PC-9 (cell line): ENCODE measurements at regions not wholly inside any gene's neighbourhood (a gene's known extent, or its start where the extent isn't known, plus 50 kb on each side); places are given as distances from the start of the nearest gene placed in this dataset.

Source experiments
- BruUV-seq: library from RNA; stranded (reverse); fragments of 400-500 nt; replicated peaks from 2 replicates; lab custom pipeline; 2021; lab: Mats Ljungman, UMichigan
- CTCF ChIA-PET: fragments of 300-600 bp; sonication (Branson Sonifier 250); formaldehyde crosslinking; loops from one replicate; lab custom pipeline; 2022; ENCODE audit warnings: antibody characterized with exemption; lab: Charles Lee
- POLR2A ChIA-PET: fragments of 300-600 bp; sonication (Branson Sonifier 250); formaldehyde crosslinking; loops from one replicate; lab custom pipeline; 2022; ENCODE audit warnings: antibody characterized with exemption; ENCODE audit not compliant: unreplicated experiment; lab: Charles Lee
- DNase-seq, 2 experiments: peaks; one replicate each; pipeline versions ENCODE4 v3.0.0 to v3.0.0-alpha.2; 2015 to 2022; ENCODE audit warnings: mixed read lengths in 1 of 2
- H2AFZ ChIP-seq: fragments of 200-600 bp; sonication (generic); 2 replicates; pipeline ENCODE4 v1.8.1; 2017; ENCODE audit warnings: antibody characterized with exemption
- H3F3A ChIP-seq: fragments of 200-600 bp; sonication (generic); 2 replicates; pipeline ENCODE4 v1.8.1; 2017; ENCODE audit warnings: antibody characterized with exemption, mild to moderate bottlenecking, low read depth; ENCODE audit not compliant: insufficient read depth
- H3K27ac ChIP-seq: fragments of 200-600 bp; sonication (generic); 2 replicates; pipeline ENCODE4 v1.6.1; 2016; ENCODE audit warnings: mixed run types
- H3K27me3 ChIP-seq: fragments of 200-600 bp; sonication (generic); 2 replicates; pipeline ENCODE4 v1.6.1; 2016; ENCODE audit warnings: low read depth, mixed run types; ENCODE audit not compliant: insufficient read depth
- H3K36me3 ChIP-seq: fragments of 200-600 bp; sonication (generic); 2 replicates; pipeline ENCODE4 v1.6.1; 2016; ENCODE audit warnings: low read depth, mixed run types
- H3K4me1 ChIP-seq: fragments of 200-600 bp; sonication (generic); replicated peaks from 2 replicates; pipeline ENCODE4 v1.6.1; 2016; ENCODE audit warnings: mixed run types; ENCODE audit not compliant: insufficient read depth
- H3K4me2 ChIP-seq: fragments of 200-600 bp; sonication (generic); 2 replicates; pipeline ENCODE4 v1.6.1; 2017; ENCODE audit warnings: mixed run types
- H3K4me3 ChIP-seq: fragments of 200-600 bp; sonication (generic); 2 replicates; pipeline ENCODE4 v1.6.1; 2016; ENCODE audit warnings: mixed run types
- H3K79me2 ChIP-seq: fragments of 200-600 bp; sonication (generic); 2 replicates; pipeline ENCODE4 v1.6.1; 2017; ENCODE audit warnings: low read depth, mixed run types
- H3K9me2 ChIP-seq: fragments of 200-600 bp; sonication (generic); 2 replicates; pipeline ENCODE4 v1.8.1; 2017; ENCODE audit warnings: mild to moderate bottlenecking; ENCODE audit not compliant: insufficient read depth
- H3K9me3 ChIP-seq: fragments of 200-600 bp; sonication (generic); 2 replicates; pipeline ENCODE4 v1.8.1; 2016; ENCODE audit warnings: low read depth; ENCODE audit not compliant: insufficient read depth
- H4K20me1 ChIP-seq: fragments of 200-600 bp; sonication (generic); 2 replicates; pipeline ENCODE4 v1.8.1; 2017; ENCODE audit not compliant: insufficient read depth
- EZH2 ChIP-seq: fragments of 200-600 bp; sonication (generic); IDR thresholded peaks from 2 replicates; pipeline ENCODE4 v1.8.0; 2017; ENCODE audit warnings: antibody characterized with exemption, low read depth
- intact Hi-C: fragments of 100-400 bp; cut with micrococcal nuclease; formaldehyde crosslinking; loops from one replicate; pipeline ENCODE4 v1.10.0; 2022; ENCODE audit not compliant: unreplicated experiment
- TF ChIP-seq, protein P1 (sequence below): fragments of 200-600 bp; sonication (generic); conservative IDR thresholded peaks from 2 replicates; pipeline ENCODE4 v1.6.1; 2017; ENCODE audit warnings: mixed run types, antibody characterized with exemption, mild to moderate bottlenecking, moderate library complexity

DNA sequence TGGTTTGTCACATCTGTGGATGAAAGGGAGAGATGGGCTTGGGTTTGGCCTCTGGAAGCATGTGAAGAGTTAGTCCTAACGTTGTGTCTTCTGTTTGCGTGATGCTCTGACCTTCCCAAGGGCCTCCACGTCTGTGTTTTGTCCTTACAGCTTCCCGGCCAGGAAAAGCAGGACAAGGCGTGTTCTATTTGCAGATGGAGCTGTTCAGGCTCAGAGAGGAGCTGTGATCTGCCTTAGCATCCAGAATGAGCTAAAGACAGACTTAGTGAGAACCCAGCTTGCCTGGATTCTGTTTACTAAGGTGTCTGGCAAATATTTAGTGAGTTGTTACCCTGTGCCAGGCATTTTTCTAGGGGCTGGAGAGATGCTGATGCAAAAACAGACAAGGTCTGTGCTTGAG is 282.1 kb downstream of the CBLN1 start:
- Histone ChIP-seq H3K79me2 (no peaks in the 10 kb centered on the region), H3K27ac (no peak overlapping the region), H3K4me3 (no peak overlapping the region), H4K20me1 (no peaks in the 10 kb centered on the region), H3F3A (no peaks in the 10 kb centered on the region), H3K4me1 (no peaks in the 10 kb centered on the region), H2AFZ (no peak overlapping the region), H3K9me2 (no peaks in the 10 kb centered on the region), H3K27me3 (peaks cover 17% of the 10 kb centered on the region), H3K36me3 (no peaks in the 10 kb centered on the region), H3K4me2 (no peak overlapping the region), H3K9me3 (no peaks in the 10 kb centered on the region)
- ChIA-PET POLR2A (no interaction called here), CTCF (no interaction called here)
- no peak for DNase-seq
- TF ChIP-seq, protein P1, sequence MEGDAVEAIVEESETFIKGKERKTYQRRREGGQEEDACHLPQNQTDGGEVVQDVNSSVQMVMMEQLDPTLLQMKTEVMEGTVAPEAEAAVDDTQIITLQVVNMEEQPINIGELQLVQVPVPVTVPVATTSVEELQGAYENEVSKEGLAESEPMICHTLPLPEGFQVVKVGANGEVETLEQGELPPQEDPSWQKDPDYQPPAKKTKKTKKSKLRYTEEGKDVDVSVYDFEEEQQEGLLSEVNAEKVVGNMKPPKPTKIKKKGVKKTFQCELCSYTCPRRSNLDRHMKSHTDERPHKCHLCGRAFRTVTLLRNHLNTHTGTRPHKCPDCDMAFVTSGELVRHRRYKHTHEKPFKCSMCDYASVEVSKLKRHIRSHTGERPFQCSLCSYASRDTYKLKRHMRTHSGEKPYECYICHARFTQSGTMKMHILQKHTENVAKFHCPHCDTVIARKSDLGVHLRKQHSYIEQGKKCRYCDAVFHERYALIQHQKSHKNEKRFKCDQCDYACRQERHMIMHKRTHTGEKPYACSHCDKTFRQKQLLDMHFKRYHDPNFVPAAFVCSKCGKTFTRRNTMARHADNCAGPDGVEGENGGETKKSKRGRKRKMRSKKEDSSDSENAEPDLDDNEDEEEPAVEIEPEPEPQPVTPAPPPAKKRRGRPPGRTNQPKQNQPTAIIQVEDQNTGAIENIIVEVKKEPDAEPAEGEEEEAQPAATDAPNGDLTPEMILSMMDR: no peak
- no peak for TF ChIP-seq EZH2
- BruUV-seq: no TSS peak
- intact Hi-C loops: no loop called here

DNA sequence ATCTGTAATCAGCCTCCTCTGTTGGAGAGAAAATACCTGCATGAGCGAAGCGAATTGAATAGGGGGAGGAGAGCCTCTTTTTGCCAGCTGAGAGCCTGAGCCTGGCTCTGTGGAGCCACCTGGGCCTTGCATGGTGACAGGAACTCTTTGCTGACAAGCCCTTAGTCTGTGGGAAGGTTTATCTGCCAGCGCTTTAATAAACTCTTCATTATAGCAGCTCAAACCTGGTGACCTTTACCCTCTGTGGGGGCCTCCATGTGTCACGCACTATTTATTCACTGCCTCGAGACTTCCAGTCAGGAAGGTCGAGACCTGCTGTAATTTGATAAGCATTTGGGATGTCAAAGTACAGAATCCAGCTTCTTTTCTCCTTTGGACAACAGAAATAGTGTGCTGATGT is 282.6 kb downstream of the CBLN1 start:
- Histone ChIP-seq H3K4me1 (no peaks in the 10 kb centered on the region), H3K79me2 (no peaks in the 10 kb centered on the region), H3K9me3 (no peaks in the 10 kb centered on the region), H3F3A (no peaks in the 10 kb centered on the region), H3K4me3 (no peak overlapping the region), H3K4me2 (no peak overlapping the region), H4K20me1 (no peaks in the 10 kb centered on the region), H3K36me3 (no peaks in the 10 kb centered on the region), H2AFZ (no peak overlapping the region), H3K27ac (no peak overlapping the region), H3K9me2 (no peaks in the 10 kb centered on the region), H3K27me3 (peaks cover 19% of the 10 kb centered on the region)
- POLR2A ChIA-PET: no interaction called here
- no peak for TF ChIP-seq EZH2
- intact Hi-C loops: no loop called here
- DNase-seq: no peak
- BruUV-seq: no TSS peak
- CTCF ChIA-PET: no interaction called here

DNA sequence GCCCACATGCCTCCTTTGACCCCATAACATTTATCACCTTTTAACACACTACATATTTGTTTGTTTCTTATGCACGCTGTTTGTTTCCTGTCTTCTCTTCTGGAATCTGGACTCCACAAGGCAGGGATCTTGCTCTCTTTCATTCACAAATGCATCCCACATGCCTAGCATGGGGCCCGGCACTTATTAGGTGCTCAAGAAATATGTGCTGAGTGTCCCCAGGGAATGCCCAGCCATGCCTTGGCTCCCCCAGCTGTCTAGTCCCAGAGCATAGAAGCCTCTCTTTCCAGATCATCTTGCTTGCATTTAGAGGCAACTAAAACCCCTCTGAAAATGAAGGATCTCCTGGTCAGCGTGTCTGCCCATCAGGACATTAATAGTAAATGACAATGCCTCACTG is 283.7 kb downstream of the CBLN1 start:
- H3K4me1 ChIP-seq: no peaks in the 10 kb centered on the region
- peaks cover 27% of the 10 kb centered on the region for H3K27me3 ChIP-seq
- CTCF ChIA-PET: no interaction called here
- H2AFZ ChIP-seq: no peak overlapping the region
- BruUV-seq: no TSS peak
- intact Hi-C loops: no loop called here
- H3K4me3 ChIP-seq: no peak overlapping the region
- no peak overlapping the region for H3K27ac ChIP-seq
- TF ChIP-seq, protein P1: no peak
- no peak for TF ChIP-seq EZH2
- POLR2A ChIA-PET: no interaction called here
- H3K79me2 ChIP-seq: no peaks in the 10 kb centered on the region
- H3F3A ChIP-seq: no peaks in the 10 kb centered on the region
- DNase-seq: no peak
- no peaks in the 10 kb centered on the region for H3K9me3 ChIP-seq
- no peaks in the 10 kb centered on the region for H4K20me1 ChIP-seq
- no peaks in the 10 kb centered on the region for H3K9me2 ChIP-seq
- no peaks in the 10 kb centered on the region for H3K36me3 ChIP-seq
- no peak overlapping the region for H3K4me2 ChIP-seq

DNA sequence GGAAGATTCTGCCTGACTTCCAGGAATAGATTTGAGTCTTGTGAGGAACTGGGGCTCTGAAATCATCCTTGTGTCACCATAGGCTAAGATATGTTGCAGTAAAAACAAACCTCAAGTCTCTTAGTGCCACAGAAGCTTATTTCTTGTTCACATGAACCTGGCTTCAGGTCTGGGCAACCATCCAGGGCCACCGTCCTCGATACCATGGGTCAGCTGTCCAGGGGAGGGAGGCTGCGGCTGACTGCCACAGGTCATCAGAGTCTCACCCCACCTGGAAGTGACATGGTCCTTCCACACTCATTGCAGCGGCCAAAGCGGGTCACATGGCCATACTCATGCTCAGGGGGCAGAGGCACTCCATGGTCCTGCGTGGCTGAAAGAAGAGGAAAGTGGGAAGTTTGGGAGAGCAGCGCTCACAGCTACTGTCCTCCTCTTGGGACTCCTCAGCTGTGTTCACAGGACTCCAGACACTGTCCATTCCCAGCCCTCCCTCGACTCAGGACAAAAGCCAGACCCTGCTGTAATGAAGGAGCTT is 284.5 kb downstream of the CBLN1 start:
- H3K27ac ChIP-seq: no peak overlapping the region
- H3K79me2 ChIP-seq: no peaks in the 10 kb centered on the region
- peaks cover 27% of the 10 kb centered on the region for H3K27me3 ChIP-seq
- POLR2A ChIA-PET: no interaction called here
- BruUV-seq: no TSS peak
- H3K36me3 ChIP-seq: no peaks in the 10 kb centered on the region
- intact Hi-C loops: no loop called here
- no peaks in the 10 kb centered on the region for H3K9me3 ChIP-seq
- H3K4me3 ChIP-seq: no peak overlapping the region
- no peaks in the 10 kb centered on the region for H4K20me1 ChIP-seq
- DNase-seq: no peak
- H3K9me2 ChIP-seq: no peaks in the 10 kb centered on the region
- CTCF ChIA-PET: interaction anchor here (0.5 to 0.6 kb wide), 2 partner anchors 246 to 1028 kb away, joined by 3 to 5 read pairs; partner anchors contain the start of gene CNEP1R1
- H3F3A ChIP-seq: no peaks in the 10 kb centered on the region
- H2AFZ ChIP-seq: no peak overlapping the region
- no peaks in the 10 kb centered on the region for H3K4me1 ChIP-seq
- H3K4me2 ChIP-seq: no peak overlapping the region
- TF ChIP-seq, protein P1: no peak
- no peak for TF ChIP-seq EZH2
